D721Med (cell line): ENCODE measurements at regions not wholly inside any gene's neighbourhood (a gene's known extent, or its start where the extent isn't known, plus 50 kb on each side); places are given as distances from the start of the nearest gene placed in this dataset.
"Not testable (repeated sequence)": the region's sequence is repeated elsewhere in the genome, so short reads cannot be mapped to it uniquely, and the experiment has no call there.

Source experiments
- DNase-seq: peaks from one replicate; pipeline ENCODE4 v3.0.0; 2011; ENCODE audit warnings: low spot score; ENCODE audit not compliant: insufficient read length
- FAIRE-seq: peaks from 2 replicates; lab custom pipeline; 2011; peaks lifted over from hg19 to GRCh38; lab: Jason Lieb, UNC
- CTCF ChIP-seq: IDR thresholded peaks from 2 replicates; pipeline ENCODE4 v1.5.1; 2012; ENCODE audit warnings: mild to moderate bottlenecking, control low read depth; ENCODE audit not compliant: insufficient read depth; ENCODE audit errors: missing control alignments

GRCh38 chr13:44711706-44712105 lies 135.6 kb upstream of the TSC22D1 start:
- DNase-seq (no peak), FAIRE-seq (no peak)

GRCh38 chr13:44710576-44710975 lies 134.4 kb upstream of the TSC22D1 start:
- DNase-seq (no peak), FAIRE-seq (no peak)
- no peak for TF ChIP-seq CTCF

More at GRCh38 chr13:44711706-44712105, 135.6 kb upstream of the TSC22D1 start:
- TF ChIP-seq CTCF = no peak

GRCh38 chr13:44704811-44705210 lies 128.7 kb upstream of the TSC22D1 start:
- not testable (repeated sequence) for FAIRE-seq, DNase-seq

- DNase-seq = no peak
- no peak for FAIRE-seq
- no peak for TF ChIP-seq CTCF
Observed at GRCh38 chr13:44703371-44703770, 127.2 kb upstream of the TSC22D1 start.

- FAIRE-seq (no peak), DNase-seq (no peak)
- TF ChIP-seq CTCF = no peak
Observed at GRCh38 chr13:44698066-44698465, 121.9 kb upstream of the TSC22D1 start.

GRCh38 chr13:44697058-44697457 lies 120.9 kb upstream of the TSC22D1 start:
- DNase-seq = no peak
- TF ChIP-seq CTCF = no peak
- FAIRE-seq = no peak

GRCh38 chr13:44695520-44695919 lies 119.4 kb upstream of the TSC22D1 start:
- TF ChIP-seq CTCF = no peak
- FAIRE-seq (no peak), DNase-seq (no peak)

- no peak for DNase-seq
- TF ChIP-seq CTCF = no peak
- FAIRE-seq = no peak
Observed at GRCh38 chr13:44694842-44695241, 118.7 kb upstream of the TSC22D1 start.
